ENCODE measurements at regions not wholly inside any gene's neighbourhood (a gene's known extent, or its start where the extent isn't known, plus 50 kb on each side); places are given as distances from the start of the nearest gene placed in this dataset.

DNA sequence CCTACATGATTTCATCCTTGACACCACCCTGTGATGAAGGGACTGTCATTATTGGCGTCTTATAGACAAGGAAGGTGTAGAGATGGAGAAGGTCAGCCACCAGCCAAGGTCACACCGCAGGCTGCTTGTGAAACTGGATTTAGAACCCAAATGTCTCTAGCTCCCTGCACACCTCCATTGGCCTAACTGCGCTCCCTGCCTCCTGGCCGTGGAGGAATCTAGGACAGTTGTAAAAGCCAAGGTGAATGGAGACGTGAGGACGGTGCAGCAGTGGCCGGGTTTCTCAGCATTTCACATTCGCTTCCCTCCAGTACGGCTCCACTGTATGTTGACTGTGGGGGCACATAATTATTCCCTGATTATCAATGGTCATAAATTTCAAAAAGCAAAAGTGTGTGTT is 119.9 kb downstream of the NSG2 start:
- TF ChIP-seq EP300 (IDR thresholded peaks at IDR 0.05), result no peak
- TF ChIP-seq, protein P1, sequence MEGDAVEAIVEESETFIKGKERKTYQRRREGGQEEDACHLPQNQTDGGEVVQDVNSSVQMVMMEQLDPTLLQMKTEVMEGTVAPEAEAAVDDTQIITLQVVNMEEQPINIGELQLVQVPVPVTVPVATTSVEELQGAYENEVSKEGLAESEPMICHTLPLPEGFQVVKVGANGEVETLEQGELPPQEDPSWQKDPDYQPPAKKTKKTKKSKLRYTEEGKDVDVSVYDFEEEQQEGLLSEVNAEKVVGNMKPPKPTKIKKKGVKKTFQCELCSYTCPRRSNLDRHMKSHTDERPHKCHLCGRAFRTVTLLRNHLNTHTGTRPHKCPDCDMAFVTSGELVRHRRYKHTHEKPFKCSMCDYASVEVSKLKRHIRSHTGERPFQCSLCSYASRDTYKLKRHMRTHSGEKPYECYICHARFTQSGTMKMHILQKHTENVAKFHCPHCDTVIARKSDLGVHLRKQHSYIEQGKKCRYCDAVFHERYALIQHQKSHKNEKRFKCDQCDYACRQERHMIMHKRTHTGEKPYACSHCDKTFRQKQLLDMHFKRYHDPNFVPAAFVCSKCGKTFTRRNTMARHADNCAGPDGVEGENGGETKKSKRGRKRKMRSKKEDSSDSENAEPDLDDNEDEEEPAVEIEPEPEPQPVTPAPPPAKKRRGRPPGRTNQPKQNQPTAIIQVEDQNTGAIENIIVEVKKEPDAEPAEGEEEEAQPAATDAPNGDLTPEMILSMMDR (IDR thresholded peaks at IDR 0.05), result no peak

All from suprapubic skin (tissue), 3 donors.